ENCODE measurements at regions not wholly inside any gene's neighbourhood (a gene's known extent, or its start where the extent isn't known, plus 50 kb on each side); places are given as distances from the start of the nearest gene placed in this dataset.

GRCh38 chr11:121723246-121723741 lies 270.5 kb upstream of the SORL1-AS1 start:
- H3K79me2 ChIP-seq (ENCODE audit: control insufficient read depth, insufficient read depth, low read length, poor library complexity): no peaks in the 10 kb centered on the region
- H3K27me3 ChIP-seq (ENCODE audit: insufficient read depth, low read length): peaks cover 3% of the 10 kb centered on the region
- DNase-seq: no peak
- no peak overlapping the region for H4K91ac ChIP-seq (ENCODE audit: low read depth, low read length)
- H3K36me3 ChIP-seq (ENCODE audit: control insufficient read depth in 1 of 2, insufficient read depth in 2 of 2, low read length in 2 of 2): no peaks in the 10 kb centered on the region
- no peak overlapping the region for H3K27ac ChIP-seq (ENCODE audit: low read depth, low read length)
- peak overlapping the region; percentile 60 for H3K4me2 ChIP-seq (ENCODE audit: low read length)
- H2AK5ac ChIP-seq (ENCODE audit: low read length): no peak overlapping the region
- no peak overlapping the region for H3K9ac ChIP-seq (ENCODE audit: low read length)
- H3K4me1 ChIP-seq (ENCODE audit: control insufficient read depth in 1 of 2, insufficient read depth in 2 of 2, low read length in 2 of 2): peaks cover 6 to 8% of the 10 kb centered on the region in 2 experiments
- H2BK12ac ChIP-seq (ENCODE audit: low read length): no peak overlapping the region
- no peak overlapping the region for H2BK120ac ChIP-seq (ENCODE audit: insufficient read depth, low read length, poor library complexity)
- H2AFZ ChIP-seq (ENCODE audit: insufficient read depth, low read length, poor library complexity): no peak overlapping the region
- H3K4ac ChIP-seq (ENCODE audit: low read depth, low read length): no peak overlapping the region
- no peak overlapping the region for H2BK5ac ChIP-seq (ENCODE audit: low read depth, low read length, poor library complexity)
- no peak overlapping the region for H3K23ac ChIP-seq (ENCODE audit: low read length)
- peak overlapping the region; percentile 40 for H4K8ac ChIP-seq (ENCODE audit: low read depth, low read length)
- H3K79me1 ChIP-seq (ENCODE audit: low read length): peaks cover 2% of the 10 kb centered on the region
- H3K9me3 ChIP-seq (ENCODE audit: insufficient read depth, low read depth, low read length): no peaks in the 10 kb centered on the region
- H4K12ac ChIP-seq (ENCODE audit: low read depth, low read length): no peak overlapping the region
- no peak overlapping the region for H3K4me3 ChIP-seq (ENCODE audit: low read depth, low read length)
- H3K18ac ChIP-seq (ENCODE audit: low read length): no peak overlapping the region
- H3K14ac ChIP-seq (ENCODE audit: low read length): no peak overlapping the region
- no CpG with 5 or more reads among the region's 16 CpGs for WGBS (ENCODE audit: extremely low coverage, insufficient coverage, insufficient read length)

GRCh38 chr11:121722431-121723245 lies 269.9 kb upstream of the SORL1-AS1 start:
- H3K27ac ChIP-seq (ENCODE audit: low read depth, low read length): no peak overlapping the region
- no peaks in the 10 kb centered on the region for H3K79me2 ChIP-seq (ENCODE audit: control insufficient read depth, insufficient read depth, low read length, poor library complexity)
- no peaks in the 10 kb centered on the region for H3K9me3 ChIP-seq (ENCODE audit: insufficient read depth, low read depth, low read length)
- H2BK5ac ChIP-seq (ENCODE audit: low read depth, low read length, poor library complexity): no peak overlapping the region
- H3K18ac ChIP-seq (ENCODE audit: low read length): peak overlapping the region; percentile 9
- no peak for DNase-seq
- no peaks in the 10 kb centered on the region for H3K36me3 ChIP-seq (ENCODE audit: control insufficient read depth in 1 of 2, insufficient read depth in 2 of 2, low read length in 2 of 2)
- peak overlapping the region; percentile 28 for H4K12ac ChIP-seq (ENCODE audit: low read depth, low read length)
- no peak overlapping the region for H3K9ac ChIP-seq (ENCODE audit: low read length)
- peaks cover 2% of the 10 kb centered on the region for H3K79me1 ChIP-seq (ENCODE audit: low read length)
- H3K4me2 ChIP-seq (ENCODE audit: low read length): peak overlapping the region; percentile 60
- H3K27me3 ChIP-seq (ENCODE audit: insufficient read depth, low read length): peaks cover 3% of the 10 kb centered on the region
- H2BK120ac ChIP-seq (ENCODE audit: insufficient read depth, low read length, poor library complexity): peak overlapping the region; percentile 74
- peaks cover 6 to 8% of the 10 kb centered on the region in 2 experiments for H3K4me1 ChIP-seq (ENCODE audit: control insufficient read depth in 1 of 2, insufficient read depth in 2 of 2, low read length in 2 of 2)
- WGBS (ENCODE audit: extremely low coverage, insufficient coverage, insufficient read length): no CpG with 5 or more reads among the region's 46 CpGs
- peak overlapping the region; percentile 87 for H2AFZ ChIP-seq (ENCODE audit: insufficient read depth, low read length, poor library complexity)
- H3K14ac ChIP-seq (ENCODE audit: low read length): peak overlapping the region; percentile 18
- H4K91ac ChIP-seq (ENCODE audit: low read depth, low read length): peak overlapping the region; percentile 66
- no peak overlapping the region for H3K4ac ChIP-seq (ENCODE audit: low read depth, low read length)
- H3K23ac ChIP-seq (ENCODE audit: low read length): no peak overlapping the region
- no peak overlapping the region for H2AK5ac ChIP-seq (ENCODE audit: low read length)
- H3K4me3 ChIP-seq (ENCODE audit: low read depth, low read length): peak overlapping the region; percentile 41
- H2BK12ac ChIP-seq (ENCODE audit: low read length): peak overlapping the region; percentile 59
- H4K8ac ChIP-seq (ENCODE audit: low read depth, low read length): peak overlapping the region; percentile 61

- Histone ChIP-seq H3K4me2 (ENCODE audit: low read length) (peak overlapping the region; percentile 60), H3K4ac (ENCODE audit: low read depth, low read length) (no peak overlapping the region), H2BK5ac (ENCODE audit: low read depth, low read length, poor library complexity) (no peak overlapping the region), H3K27ac (ENCODE audit: low read depth, low read length) (no peak overlapping the region), H3K18ac (ENCODE audit: low read length) (peak overlapping the region; percentile 9), H2AK5ac (ENCODE audit: low read length) (no peak overlapping the region), H3K79me2 (ENCODE audit: control insufficient read depth, insufficient read depth, low read length, poor library complexity) (no peaks in the 10 kb centered on the region), H3K23ac (ENCODE audit: low read length) (no peak overlapping the region), H3K36me3 (ENCODE audit: control insufficient read depth in 1 of 2, insufficient read depth in 2 of 2, low read length in 2 of 2) (no peaks in the 10 kb centered on the region), H3K9ac (ENCODE audit: low read length) (no peak overlapping the region), H3K79me1 (ENCODE audit: low read length) (peaks cover 2% of the 10 kb centered on the region), H4K91ac (ENCODE audit: low read depth, low read length) (peak overlapping the region; percentile 66), H2BK12ac (ENCODE audit: low read length) (peak overlapping the region; percentile 59), H3K9me3 (ENCODE audit: insufficient read depth, low read depth, low read length) (no peaks in the 10 kb centered on the region), H3K14ac (ENCODE audit: low read length) (peak overlapping the region; percentile 18), H2BK120ac (ENCODE audit: insufficient read depth, low read length, poor library complexity) (peak overlapping the region; percentile 74), H4K8ac (ENCODE audit: low read depth, low read length) (peak overlapping the region; percentile 61), H3K27me3 (ENCODE audit: insufficient read depth, low read length) (peaks cover 3% of the 10 kb centered on the region), H4K12ac (ENCODE audit: low read depth, low read length) (peak overlapping the region; percentile 28), H2AFZ (ENCODE audit: insufficient read depth, low read length, poor library complexity) (peak overlapping the region; percentile 87), H3K4me3 (ENCODE audit: low read depth, low read length) (no peak overlapping the region), H3K4me1 (ENCODE audit: control insufficient read depth in 1 of 2, insufficient read depth in 2 of 2, low read length in 2 of 2) (peaks cover 6 to 8% of the 10 kb centered on the region in 2 experiments)
- no peak for DNase-seq
- no CpG with 5 or more reads among the region's 7 CpGs for WGBS (ENCODE audit: extremely low coverage, insufficient coverage, insufficient read length)
These were observed 269.2 kb upstream of the SORL1-AS1 start for GRCh38 chr11:121721961-121722360.

DNA sequence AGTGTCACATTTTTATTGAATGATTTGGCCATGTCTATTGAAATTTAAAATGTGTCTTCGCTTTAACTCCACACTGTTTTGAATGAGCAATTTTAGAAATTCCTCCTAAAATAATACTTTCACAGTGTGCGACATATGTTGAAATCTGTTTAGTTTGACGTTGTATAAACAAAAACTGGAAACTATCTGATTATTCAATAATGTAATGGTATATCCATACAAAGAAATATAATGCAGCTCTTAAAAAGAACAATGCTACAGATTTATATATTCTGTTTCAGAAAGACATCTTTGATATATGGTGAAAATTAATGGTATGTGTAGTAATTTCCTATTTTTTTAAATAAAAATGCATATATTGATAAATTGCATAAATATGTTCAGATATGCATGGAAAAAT lies 268.7 kb upstream of the SORL1-AS1 start:
- Histone ChIP-seq H2BK120ac (ENCODE audit: insufficient read depth, low read length, poor library complexity) (no peak overlapping the region), H3K9ac (ENCODE audit: low read length) (no peak overlapping the region), H4K91ac (ENCODE audit: low read depth, low read length) (no peak overlapping the region), H3K79me1 (ENCODE audit: low read length) (peaks cover 2% of the 10 kb centered on the region), H3K27ac (ENCODE audit: low read depth, low read length) (no peak overlapping the region), H3K23ac (ENCODE audit: low read length) (no peak overlapping the region), H3K14ac (ENCODE audit: low read length) (no peak overlapping the region), H3K36me3 (ENCODE audit: control insufficient read depth in 1 of 2, insufficient read depth in 2 of 2, low read length in 2 of 2) (no peaks in the 10 kb centered on the region), H3K4ac (ENCODE audit: low read depth, low read length) (no peak overlapping the region), H3K27me3 (ENCODE audit: insufficient read depth, low read length) (no peaks in the 10 kb centered on the region), H2BK5ac (ENCODE audit: low read depth, low read length, poor library complexity) (no peak overlapping the region), H3K9me3 (ENCODE audit: insufficient read depth, low read depth, low read length) (no peaks in the 10 kb centered on the region), H3K79me2 (ENCODE audit: control insufficient read depth, insufficient read depth, low read length, poor library complexity) (no peaks in the 10 kb centered on the region), H2BK12ac (ENCODE audit: low read length) (no peak overlapping the region), H3K4me3 (ENCODE audit: low read depth, low read length) (no peak overlapping the region), H3K18ac (ENCODE audit: low read length) (no peak overlapping the region), H2AK5ac (ENCODE audit: low read length) (no peak overlapping the region), H3K4me1 (ENCODE audit: control insufficient read depth in 1 of 2, insufficient read depth in 2 of 2, low read length in 2 of 2) (peaks cover 6 to 8% of the 10 kb centered on the region in 2 experiments), H4K12ac (ENCODE audit: low read depth, low read length) (no peak overlapping the region), H4K8ac (ENCODE audit: low read depth, low read length) (no peak overlapping the region), H3K4me2 (ENCODE audit: low read length) (no peak overlapping the region), H2AFZ (ENCODE audit: insufficient read depth, low read length, poor library complexity) (no peak overlapping the region)
- no peak for DNase-seq
- no CpG with 5 or more reads among the region's 3 CpGs for WGBS (ENCODE audit: extremely low coverage, insufficient coverage, insufficient read length)
